Heart left ventricle (tissue), 13 donors: ENCODE measurements at regions not wholly inside any gene's neighbourhood (a gene's known extent, or its start where the extent isn't known, plus 50 kb on each side); places are given as distances from the start of the nearest gene placed in this dataset.

Experiments used
- POLR2A ChIP-seq, 2 donors: fragments of 450-650 bp; IDR thresholded peaks; one replicate each; pipeline ENCODE4 v1.6.1; 2017; ENCODE audit warnings: antibody characterized with exemption in 2 of 2, mild to moderate bottlenecking in 2 of 2, moderate library complexity in 2 of 2
- TF ChIP-seq, protein P1 (sequence below), 12 donors: fragments of 200-600 bp; sonication (generic) in 4 of 12; IDR thresholded peaks; one replicate each; pipeline versions ENCODE4 v1.5.0 to v1.8.0; 2018 to 2022; ENCODE audit warnings: antibody characterized with exemption in 12 of 12, mild to moderate bottlenecking in 5 of 12
- donor health status: ischemic (EF 13 %, LVEDD 7.1; RV severe dilation, severe dysfunction).
- donor health status: DM: no; HTN: yes; CAD: no.
- donor health status: DM: no; HTN: no; CAD: no.
- donor health status: ischemic (EF 25% LVEDD 6.9; RV normal size, moderate dysfunction).
- donor health status: ischemic (EF 25% LVEDD 5.7; RV mildly dilated, moderate dysfunction).
- donor health status: ischemic (EF 35%, LVEDD 5.7; RV mildly dilated, moderate dysfunction).
- donor health status: nonischemic (EF 11% LVEDD 7.7; RV severe dilation, severe dysfunction).
- donor health status: DM: yes; HTN: yes; CAD: no.
- donor health status: PGD.
- donor health status: ischemic (EF 29% LVEDD 5.4; RV normal size, mild dysfunction).
- donor health status: nonischemic (EF 23%, LVEDD 6.1; RV moderate dilation, normal function).

DNA sequence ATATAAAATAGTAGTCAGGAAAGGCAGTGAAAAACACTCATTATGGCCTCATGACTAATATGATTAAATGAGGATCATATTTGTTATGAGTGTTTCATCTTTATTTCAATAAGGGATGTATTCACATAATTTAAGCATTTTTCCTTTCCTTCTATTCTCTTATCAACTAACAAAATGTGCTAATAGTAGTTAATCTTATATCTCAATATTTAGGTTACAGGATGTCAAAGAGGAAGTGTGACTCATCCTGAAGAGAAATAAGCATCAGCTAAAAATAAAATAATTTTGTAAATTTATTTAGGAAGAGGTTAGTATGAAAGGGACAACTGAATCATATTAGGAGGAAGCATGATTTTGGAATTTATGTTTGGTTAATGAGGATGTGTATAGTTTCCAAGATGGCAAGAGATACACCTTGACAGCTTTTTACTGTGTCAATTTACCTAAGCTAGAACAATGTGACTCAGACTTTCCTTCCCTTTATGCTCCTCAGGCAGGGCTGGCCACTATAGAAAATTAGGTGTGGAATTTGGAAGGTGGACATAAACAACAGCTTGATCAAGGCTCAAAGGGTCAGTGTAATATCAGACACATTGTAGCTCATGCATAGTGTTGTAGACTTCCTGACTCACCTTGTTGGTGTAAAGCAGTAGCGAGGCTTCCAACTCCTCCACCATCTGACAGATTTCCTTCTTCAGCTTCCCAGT is 172.7 kb downstream of the SLITRK1 start:
- TF ChIP-seq, protein P1, sequence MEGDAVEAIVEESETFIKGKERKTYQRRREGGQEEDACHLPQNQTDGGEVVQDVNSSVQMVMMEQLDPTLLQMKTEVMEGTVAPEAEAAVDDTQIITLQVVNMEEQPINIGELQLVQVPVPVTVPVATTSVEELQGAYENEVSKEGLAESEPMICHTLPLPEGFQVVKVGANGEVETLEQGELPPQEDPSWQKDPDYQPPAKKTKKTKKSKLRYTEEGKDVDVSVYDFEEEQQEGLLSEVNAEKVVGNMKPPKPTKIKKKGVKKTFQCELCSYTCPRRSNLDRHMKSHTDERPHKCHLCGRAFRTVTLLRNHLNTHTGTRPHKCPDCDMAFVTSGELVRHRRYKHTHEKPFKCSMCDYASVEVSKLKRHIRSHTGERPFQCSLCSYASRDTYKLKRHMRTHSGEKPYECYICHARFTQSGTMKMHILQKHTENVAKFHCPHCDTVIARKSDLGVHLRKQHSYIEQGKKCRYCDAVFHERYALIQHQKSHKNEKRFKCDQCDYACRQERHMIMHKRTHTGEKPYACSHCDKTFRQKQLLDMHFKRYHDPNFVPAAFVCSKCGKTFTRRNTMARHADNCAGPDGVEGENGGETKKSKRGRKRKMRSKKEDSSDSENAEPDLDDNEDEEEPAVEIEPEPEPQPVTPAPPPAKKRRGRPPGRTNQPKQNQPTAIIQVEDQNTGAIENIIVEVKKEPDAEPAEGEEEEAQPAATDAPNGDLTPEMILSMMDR (IDR thresholded peaks at IDR 0.05): no peak
- no peak for TF ChIP-seq POLR2A (IDR thresholded peaks at IDR 0.05)
